Upper lobe of left lung (tissue), 4 donors: ENCODE measurements at regions not wholly inside any gene's neighbourhood (a gene's known extent, or its start where the extent isn't known, plus 50 kb on each side); places are given as distances from the start of the nearest gene placed in this dataset.

Experiments
- EP300 ChIP-seq, 4 donors: sonication (generic); formaldehyde crosslinking; IDR thresholded peaks; one replicate each; pipeline ENCODE4 v1.5.1; 2017; ENCODE audit warnings: antibody characterized with exemption in 4 of 4, control low read depth in 2 of 4
- POLR2A ChIP-seq, 4 donors: fragments of 450-650 bp; IDR thresholded peaks; one replicate each; pipeline ENCODE4 v1.5.1; 2016 to 2017; ENCODE audit warnings: antibody characterized with exemption in 4 of 4, mild to moderate bottlenecking in 2 of 4
- POLR2AphosphoS5 ChIP-seq, 2 donors: sonication (generic); formaldehyde crosslinking; IDR thresholded peaks; one replicate each; pipeline ENCODE4 v1.5.1; 2017; ENCODE audit warnings: antibody characterized with exemption in 2 of 2
- TF ChIP-seq, protein P1 (sequence below), 6 experiments: fragments of 450-650 bp in 4 of 6; fragments of 200-600 bp in 2 of 6; sonication (generic) in 2 of 6; IDR thresholded peaks; one replicate each; pipeline ENCODE4 v1.5.1; 2016 to 2019; ENCODE audit warnings: antibody characterized with exemption in 6 of 6

DNA sequence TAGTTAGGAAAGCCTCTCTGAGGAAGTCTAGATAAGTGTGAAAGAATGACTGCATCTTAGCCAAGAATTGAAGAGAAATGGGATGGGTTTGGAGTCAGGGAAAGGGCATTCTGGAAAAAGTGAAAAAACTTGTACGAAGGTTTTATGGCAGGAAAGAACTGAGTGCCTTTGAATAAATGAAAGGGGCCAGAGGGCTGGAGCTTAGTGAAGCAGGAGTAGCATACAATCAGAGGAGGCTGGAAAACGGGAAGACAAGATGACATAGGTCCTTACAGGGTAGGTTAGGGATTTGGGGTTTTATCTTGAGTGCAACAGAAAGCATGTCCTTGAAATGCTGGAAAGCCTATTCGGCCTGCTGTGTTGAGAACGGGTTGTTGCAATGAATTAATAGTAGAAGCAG lies 152.6 kb upstream of the RND3 start:
- TF ChIP-seq, protein P1, sequence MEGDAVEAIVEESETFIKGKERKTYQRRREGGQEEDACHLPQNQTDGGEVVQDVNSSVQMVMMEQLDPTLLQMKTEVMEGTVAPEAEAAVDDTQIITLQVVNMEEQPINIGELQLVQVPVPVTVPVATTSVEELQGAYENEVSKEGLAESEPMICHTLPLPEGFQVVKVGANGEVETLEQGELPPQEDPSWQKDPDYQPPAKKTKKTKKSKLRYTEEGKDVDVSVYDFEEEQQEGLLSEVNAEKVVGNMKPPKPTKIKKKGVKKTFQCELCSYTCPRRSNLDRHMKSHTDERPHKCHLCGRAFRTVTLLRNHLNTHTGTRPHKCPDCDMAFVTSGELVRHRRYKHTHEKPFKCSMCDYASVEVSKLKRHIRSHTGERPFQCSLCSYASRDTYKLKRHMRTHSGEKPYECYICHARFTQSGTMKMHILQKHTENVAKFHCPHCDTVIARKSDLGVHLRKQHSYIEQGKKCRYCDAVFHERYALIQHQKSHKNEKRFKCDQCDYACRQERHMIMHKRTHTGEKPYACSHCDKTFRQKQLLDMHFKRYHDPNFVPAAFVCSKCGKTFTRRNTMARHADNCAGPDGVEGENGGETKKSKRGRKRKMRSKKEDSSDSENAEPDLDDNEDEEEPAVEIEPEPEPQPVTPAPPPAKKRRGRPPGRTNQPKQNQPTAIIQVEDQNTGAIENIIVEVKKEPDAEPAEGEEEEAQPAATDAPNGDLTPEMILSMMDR (IDR thresholded peaks at IDR 0.05) = no peak
- TF ChIP-seq POLR2A (IDR thresholded peaks at IDR 0.05) (no peak), EP300 (IDR thresholded peaks at IDR 0.05) (no peak), POLR2AphosphoS5 (IDR thresholded peaks at IDR 0.05) (no peak)
